Osteoblast (primary cell): ENCODE measurements at regions not wholly inside any gene's neighbourhood (a gene's known extent, or its start where the extent isn't known, plus 50 kb on each side); places are given as distances from the start of the nearest gene placed in this dataset.

ENCODE experiments used
- DNase-seq: peaks from one replicate; pipeline ENCODE4 v3.0.0; 2011; ENCODE audit warnings: low spot score, mixed read lengths; ENCODE audit not compliant: insufficient read length; ENCODE audit errors: missing footprints
- H2AFZ ChIP-seq: 2 replicates; pipeline ENCODE4 v1.6.0; 2011; ENCODE audit warnings: mild to moderate bottlenecking, low read length
- H3K27ac ChIP-seq: 2 replicates; pipeline ENCODE4 v1.5.1; 2011; ENCODE audit warnings: mild to moderate bottlenecking, low read depth, low read length, moderate library complexity
- H3K27me3 ChIP-seq: 2 replicates; pipeline ENCODE4 v1.6.0; 2012; ENCODE audit warnings: mild to moderate bottlenecking, control low read depth, inconsistent platforms, low read length, moderate library complexity; ENCODE audit not compliant: insufficient read depth
- H3K36me3 ChIP-seq: 2 replicates; pipeline ENCODE4 v1.5.1; 2011; ENCODE audit warnings: mild to moderate bottlenecking, low read length, control low read depth, moderate library complexity; ENCODE audit not compliant: insufficient read depth
- H3K4me1 ChIP-seq: 2 replicates; pipeline ENCODE4 v1.5.1; 2011; ENCODE audit warnings: mild to moderate bottlenecking, low read length, control low read depth, moderate library complexity; ENCODE audit not compliant: insufficient read depth
- H3K4me2 ChIP-seq: 2 replicates; pipeline ENCODE4 v1.6.0; 2011; ENCODE audit warnings: mild to moderate bottlenecking, low read length; ENCODE audit not compliant: insufficient read depth
- H3K4me3 ChIP-seq: fragments of 200-600 bp; sonication (generic); 3 replicates; pipeline ENCODE4 v1.5.1; 2012; ENCODE audit warnings: mild to moderate bottlenecking, low read length, inconsistent platforms; ENCODE audit not compliant: insufficient read depth
- H3K79me2 ChIP-seq: 2 replicates; pipeline ENCODE4 v1.6.0; 2012; ENCODE audit warnings: mild to moderate bottlenecking, low read length, control low read depth, inconsistent platforms; ENCODE audit not compliant: insufficient read depth
- H3K9me3 ChIP-seq: 2 replicates; pipeline ENCODE4 v1.5.1; 2011; ENCODE audit warnings: low read depth, low read length, control low read depth
- H4K20me1 ChIP-seq: 2 replicates; pipeline ENCODE4 v1.6.0; 2012; ENCODE audit warnings: mild to moderate bottlenecking, low read length, control low read depth; ENCODE audit not compliant: insufficient read depth
- TF ChIP-seq, protein P1 (sequence below): IDR thresholded peaks from 2 replicates; pipeline ENCODE4 v1.5.1; 2011; ENCODE audit warnings: mild to moderate bottlenecking, low read depth, low read length, moderate library complexity; ENCODE audit errors: extremely low read depth

DNA sequence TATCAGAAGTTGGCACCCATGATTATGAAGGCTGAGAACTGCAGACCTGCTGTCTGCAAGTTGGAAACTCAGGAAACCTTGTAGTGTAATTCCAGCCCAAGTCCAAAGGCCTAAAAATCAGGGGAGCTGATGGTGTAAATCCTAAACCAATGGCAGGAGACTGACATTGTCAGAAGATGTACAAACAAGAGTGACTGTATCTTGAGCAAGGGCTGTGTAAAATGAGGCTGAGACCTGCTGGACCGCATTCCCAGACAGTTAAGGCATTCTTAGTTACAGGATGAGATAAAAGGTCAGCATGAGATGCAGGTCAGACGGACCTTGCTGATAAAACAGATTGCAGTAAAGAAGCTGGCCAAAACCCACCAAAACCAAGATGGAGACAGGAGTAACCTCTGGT is 147.7 kb downstream of the COG6 start:
- no peak overlapping the region for H3K4me2 ChIP-seq
- H3K4me3 ChIP-seq, result no peak overlapping the region
- H3K27ac ChIP-seq, result no peak overlapping the region
- H3K79me2 ChIP-seq, result no peaks in the 10 kb centered on the region
- H2AFZ ChIP-seq, result no peak overlapping the region
- H3K27me3 ChIP-seq, result no peaks in the 10 kb centered on the region
- no peaks in the 10 kb centered on the region for H3K36me3 ChIP-seq
- no peaks in the 10 kb centered on the region for H3K4me1 ChIP-seq
- no peaks in the 10 kb centered on the region for H3K9me3 ChIP-seq
- DNase-seq, result no peak
- H4K20me1 ChIP-seq, result no peaks in the 10 kb centered on the region
- TF ChIP-seq, protein P1, sequence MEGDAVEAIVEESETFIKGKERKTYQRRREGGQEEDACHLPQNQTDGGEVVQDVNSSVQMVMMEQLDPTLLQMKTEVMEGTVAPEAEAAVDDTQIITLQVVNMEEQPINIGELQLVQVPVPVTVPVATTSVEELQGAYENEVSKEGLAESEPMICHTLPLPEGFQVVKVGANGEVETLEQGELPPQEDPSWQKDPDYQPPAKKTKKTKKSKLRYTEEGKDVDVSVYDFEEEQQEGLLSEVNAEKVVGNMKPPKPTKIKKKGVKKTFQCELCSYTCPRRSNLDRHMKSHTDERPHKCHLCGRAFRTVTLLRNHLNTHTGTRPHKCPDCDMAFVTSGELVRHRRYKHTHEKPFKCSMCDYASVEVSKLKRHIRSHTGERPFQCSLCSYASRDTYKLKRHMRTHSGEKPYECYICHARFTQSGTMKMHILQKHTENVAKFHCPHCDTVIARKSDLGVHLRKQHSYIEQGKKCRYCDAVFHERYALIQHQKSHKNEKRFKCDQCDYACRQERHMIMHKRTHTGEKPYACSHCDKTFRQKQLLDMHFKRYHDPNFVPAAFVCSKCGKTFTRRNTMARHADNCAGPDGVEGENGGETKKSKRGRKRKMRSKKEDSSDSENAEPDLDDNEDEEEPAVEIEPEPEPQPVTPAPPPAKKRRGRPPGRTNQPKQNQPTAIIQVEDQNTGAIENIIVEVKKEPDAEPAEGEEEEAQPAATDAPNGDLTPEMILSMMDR, result no peak

DNA sequence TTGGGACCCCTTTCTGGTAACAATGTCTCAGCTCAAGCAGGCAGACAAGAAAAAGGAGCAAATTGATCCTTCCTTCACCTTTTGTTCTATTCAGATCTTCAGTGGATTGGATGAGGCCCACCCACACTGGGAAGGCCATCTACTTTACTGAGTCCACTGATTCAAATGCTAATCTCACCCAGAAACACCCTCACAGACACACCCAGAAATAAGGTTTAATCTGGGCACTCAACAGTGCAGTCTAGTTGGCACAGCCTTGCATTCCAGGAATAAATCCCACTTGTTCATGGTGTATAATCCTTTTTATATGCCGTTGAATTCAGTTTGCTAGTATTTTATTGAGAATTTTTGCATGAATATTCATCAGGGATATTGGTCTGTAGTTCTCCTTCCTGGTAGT is 148.4 kb downstream of the COG6 start:
- TF ChIP-seq, protein P1, result no peak
- no peak for DNase-seq
- Histone ChIP-seq H2AFZ (no peak overlapping the region), H3K9me3 (no peaks in the 10 kb centered on the region), H3K27ac (no peak overlapping the region), H3K79me2 (no peaks in the 10 kb centered on the region), H3K4me2 (no peak overlapping the region), H3K4me3 (no peak overlapping the region), H3K27me3 (no peaks in the 10 kb centered on the region), H3K4me1 (no peaks in the 10 kb centered on the region), H3K36me3 (no peaks in the 10 kb centered on the region), H4K20me1 (no peaks in the 10 kb centered on the region)

DNA sequence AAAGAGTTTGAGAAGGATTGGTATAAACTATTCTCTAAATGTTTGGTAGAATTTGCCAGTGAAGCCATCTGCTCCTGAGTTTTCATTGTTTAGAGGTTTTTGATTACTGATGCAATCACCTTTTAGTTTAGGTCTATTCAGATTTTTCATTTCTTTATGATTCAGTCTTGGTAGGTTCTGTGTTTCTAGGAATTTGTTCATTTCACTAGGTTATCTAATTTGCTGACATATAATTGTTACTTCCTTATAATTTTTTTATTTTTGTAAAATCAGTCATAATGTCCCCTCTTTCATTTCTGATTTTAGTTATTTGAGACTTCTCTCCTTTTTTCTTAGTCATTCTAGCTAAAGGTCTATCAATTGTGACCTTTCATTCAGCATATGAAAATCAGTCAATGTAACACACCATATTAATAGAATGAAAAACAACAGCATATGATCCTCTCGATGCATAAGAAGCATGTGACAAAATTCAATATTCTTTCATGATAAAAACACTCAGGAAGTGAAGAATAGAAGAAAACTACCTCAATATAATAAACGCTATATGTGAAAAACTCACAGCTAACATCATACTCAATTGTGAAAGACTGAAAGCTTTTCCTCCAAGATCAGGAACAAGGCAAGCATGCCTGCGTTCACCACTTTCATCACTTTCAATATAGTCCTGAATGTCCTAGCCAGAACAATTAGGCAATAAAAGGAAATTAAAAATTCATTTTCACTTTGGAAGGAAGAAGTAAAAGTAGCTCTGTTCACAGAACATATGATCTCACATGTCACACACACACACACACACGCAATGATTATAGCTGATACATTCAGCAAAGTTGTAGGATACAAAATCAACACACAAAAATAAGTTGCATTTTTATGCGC is 149.1 kb downstream of the COG6 start:
- Histone ChIP-seq H3K4me2 (no peak overlapping the region), H3K79me2 (no peaks in the 10 kb centered on the region), H3K27me3 (no peaks in the 10 kb centered on the region), H3K4me3 (no peak overlapping the region), H2AFZ (no peak overlapping the region), H3K9me3 (no peaks in the 10 kb centered on the region), H3K36me3 (no peaks in the 10 kb centered on the region), H4K20me1 (no peaks in the 10 kb centered on the region), H3K27ac (no peak overlapping the region), H3K4me1 (no peaks in the 10 kb centered on the region)
- TF ChIP-seq, protein P1, result no peak
- DNase-seq, result no peak

DNA sequence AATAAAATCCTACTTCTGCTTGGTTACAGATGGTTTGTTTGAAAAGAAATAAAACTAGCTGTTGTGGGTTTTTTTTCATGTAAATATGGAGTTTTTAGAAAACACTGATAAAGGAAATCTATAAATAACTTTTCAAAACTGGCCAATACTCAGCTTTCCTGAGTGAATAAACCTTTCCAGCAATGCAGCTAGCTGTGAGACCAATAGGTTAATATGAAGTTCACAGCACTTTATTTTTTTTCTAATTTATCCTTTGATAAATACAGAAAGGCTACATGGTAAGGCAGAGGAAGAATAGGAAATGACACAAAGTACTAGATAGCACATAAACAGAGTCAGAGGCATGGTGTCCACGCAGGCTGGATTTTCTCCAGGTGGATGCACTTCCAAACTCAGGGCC is 154.0 kb downstream of the COG6 start:
- Histone ChIP-seq H3K79me2 (no peaks in the 10 kb centered on the region), H3K27me3 (no peaks in the 10 kb centered on the region), H3K4me3 (no peak overlapping the region), H2AFZ (no peak overlapping the region), H3K4me2 (no peak overlapping the region), H4K20me1 (no peaks in the 10 kb centered on the region), H3K4me1 (no peaks in the 10 kb centered on the region), H3K9me3 (no peaks in the 10 kb centered on the region), H3K27ac (no peak overlapping the region), H3K36me3 (no peaks in the 10 kb centered on the region)
- DNase-seq, result no peak
- TF ChIP-seq, protein P1, result no peak
